HUDEP-2 (cell line): ENCODE measurements at regions not wholly inside any gene's neighbourhood (a gene's known extent, or its start where the extent isn't known, plus 50 kb on each side); places are given as distances from the start of the nearest gene placed in this dataset.
A peak's percentile ranks its signal among the peaks of the same experiment; 100 is the strongest.

ENCODE experiments used
- DNase-seq, 76 experiments: peaks; one replicate each; lab custom pipeline; 2025; ENCODE audit not compliant: unreplicated experiment in 76 of 76; lab: John Stamatoyannopoulos, UW

- DNase-seq = no peak
These were observed 187.4 kb downstream of the ARL4C start for GRCh38 chr2:234309431-234309830.

- DNase-seq = no peak
These were observed 188.1 kb downstream of the ARL4C start for GRCh38 chr2:234308813-234309195.

GRCh38 chr2:234308073-234308812 lies 188.6 kb downstream of the ARL4C start:
- DNase-seq = no peak

GRCh38 chr2:234307322-234307961 lies 189.4 kb downstream of the ARL4C start:
- no peak for DNase-seq

GRCh38 chr2:234306426-234307173 lies 190.3 kb downstream of the ARL4C start:
- no peak for DNase-seq

GRCh38 chr2:234305846-234306245 lies 191.0 kb downstream of the ARL4C start:
- no peak for DNase-seq

- DNase-seq = no peak
These were observed 191.9 kb downstream of the ARL4C start for GRCh38 chr2:234304950-234305349.

GRCh38 chr2:234302664-234302991 lies 194.3 kb downstream of the ARL4C start:
- no peak for DNase-seq

GRCh38 chr2:234300932-234301823 lies 195.7 kb downstream of the ARL4C start:
- DNase-seq = no peak

- DNase-seq = no peak
These were observed 196.4 kb downstream of the ARL4C start for GRCh38 chr2:234300391-234300925.

GRCh38 chr2:234298918-234299317 lies 198.0 kb downstream of the ARL4C start:
- no peak for DNase-seq

- DNase-seq = no peak
These were observed 199.9 kb downstream of the ARL4C start for GRCh38 chr2:234296991-234297390.

GRCh38 chr2:234293973-234294372 lies 202.9 kb downstream of the ARL4C start:
- no peak for DNase-seq

GRCh38 chr2:234292962-234293243 lies 204.0 kb downstream of the ARL4C start:
- no peak for DNase-seq

GRCh38 chr2:234292205-234292961 lies 204.5 kb downstream of the ARL4C start:
- no peak for DNase-seq

GRCh38 chr2:234291765-234292204 lies 205.1 kb downstream of the ARL4C start:
- DNase-seq = no peak

- DNase-seq = no peak
These were observed 206.2 kb downstream of the ARL4C start for GRCh38 chr2:234290671-234291070.

- DNase-seq = no peak
These were observed 206.9 kb downstream of the ARL4C start for GRCh38 chr2:234289834-234290590.

- peak in 41 of 76 experiments; percentile 0 to 52 (median 27) for DNase-seq
These were observed 207.9 kb downstream of the ARL4C start for GRCh38 chr2:234288974-234289455.
